ENCODE measurements at regions not wholly inside any gene's neighbourhood (a gene's known extent, or its start where the extent isn't known, plus 50 kb on each side); places are given as distances from the start of the nearest gene placed in this dataset.

GRCh38 chr2:234834228-234834923 is 117.4 kb upstream of the SH3BP4 start:
- DNase-seq, result no peak

- no peak for DNase-seq
Measured at GRCh38 chr2:234830853-234831252, 121.0 kb upstream of the SH3BP4 start.

- DNase-seq, result no peak
Measured at GRCh38 chr2:234829074-234829455, 122.8 kb upstream of the SH3BP4 start.

GRCh38 chr2:234828382-234829073 is 123.3 kb upstream of the SH3BP4 start:
- DNase-seq, result no peak

- no peak for DNase-seq
Measured at GRCh38 chr2:234827096-234827860, 124.5 kb upstream of the SH3BP4 start.

GRCh38 chr2:234826681-234827080 is 125.1 kb upstream of the SH3BP4 start:
- DNase-seq, result no peak

GRCh38 chr2:234825616-234826015 is 126.2 kb upstream of the SH3BP4 start:
- DNase-seq, result no peak

GRCh38 chr2:234823877-234824376 is 127.9 kb upstream of the SH3BP4 start:
- DNase-seq, result no peak

GRCh38 chr2:234823196-234823876 is 128.5 kb upstream of the SH3BP4 start:
- DNase-seq, result no peak

- DNase-seq, result no peak
Measured at GRCh38 chr2:234821946-234822475, 129.8 kb upstream of the SH3BP4 start.

- DNase-seq, result no peak
Measured at GRCh38 chr2:234818937-234819336, 132.9 kb upstream of the SH3BP4 start.

GRCh38 chr2:234816491-234816890 is 135.3 kb upstream of the SH3BP4 start:
- DNase-seq, result no peak

- no peak for DNase-seq
Measured at GRCh38 chr2:234816056-234816455, 135.8 kb upstream of the SH3BP4 start.

- DNase-seq, result no peak
Measured at GRCh38 chr2:234814374-234814773, 137.4 kb upstream of the SH3BP4 start.

GRCh38 chr2:234812851-234813250 is 139.0 kb upstream of the SH3BP4 start:
- DNase-seq, result no peak

GRCh38 chr2:234808907-234809306 is 142.9 kb upstream of the SH3BP4 start:
- DNase-seq, result no peak

- DNase-seq, result no peak
Measured at GRCh38 chr2:234806818-234807217, 145.0 kb upstream of the SH3BP4 start.

GRCh38 chr2:234805836-234806235 is 146.0 kb upstream of the SH3BP4 start:
- no peak for DNase-seq

- no peak for DNase-seq
Measured at GRCh38 chr2:234804704-234805103, 147.1 kb upstream of the SH3BP4 start.

- no peak for DNase-seq
Measured at GRCh38 chr2:234802845-234803171, 149.0 kb upstream of the SH3BP4 start.

- no peak for DNase-seq
Measured at GRCh38 chr2:234802071-234802844, 149.6 kb upstream of the SH3BP4 start.

GRCh38 chr2:234797566-234798250 is 154.1 kb upstream of the SH3BP4 start:
- no peak for DNase-seq
